Globus pallidus (tissue), 1 donor: ENCODE measurements at regions not wholly inside any gene's neighbourhood (a gene's known extent, or its start where the extent isn't known, plus 50 kb on each side); places are given as distances from the start of the nearest gene placed in this dataset.

Source experiments
- DNase-seq: peaks from one replicate; pipeline ENCODE4 v3.0.0-alpha.2; 2015; ENCODE audit warnings: low spot score

GRCh38 chr10:113219446-113219845, 269.4 kb downstream of the TCF7L2 start:
- no peak for DNase-seq

GRCh38 chr10:113221756-113222168, 271.7 kb downstream of the TCF7L2 start:
- DNase-seq = no peak

- no peak for DNase-seq
Measured at GRCh38 chr10:113222207-113222606, 272.2 kb downstream of the TCF7L2 start.

- no peak for DNase-seq
Measured at GRCh38 chr10:113225364-113225763, 275.3 kb downstream of the TCF7L2 start.

GRCh38 chr10:113225903-113226302, 275.9 kb downstream of the TCF7L2 start:
- DNase-seq = no peak

- DNase-seq = no peak
Measured at GRCh38 chr10:113226399-113226798, 276.4 kb downstream of the TCF7L2 start.

- DNase-seq = no peak
Measured at GRCh38 chr10:113226831-113227445, 276.9 kb downstream of the TCF7L2 start.

GRCh38 chr10:113228530-113228929, 278.5 kb downstream of the TCF7L2 start:
- DNase-seq = no peak

- no peak for DNase-seq
Measured at GRCh38 chr10:113230011-113230610, 280.1 kb downstream of the TCF7L2 start.

GRCh38 chr10:113232928-113233511, 283.0 kb downstream of the TCF7L2 start:
- no peak for DNase-seq

- no peak for DNase-seq
Measured at GRCh38 chr10:113234481-113234880, 284.4 kb downstream of the TCF7L2 start.

GRCh38 chr10:113235508-113235907, 285.5 kb downstream of the TCF7L2 start:
- no peak for DNase-seq

- DNase-seq = no peak
Measured at GRCh38 chr10:113236998-113237397, 287.0 kb downstream of the TCF7L2 start.

- no peak for DNase-seq
Measured at GRCh38 chr10:113239566-113240350, 289.7 kb downstream of the TCF7L2 start.

- no peak for DNase-seq
Measured at GRCh38 chr10:113240736-113241135, 290.7 kb downstream of the TCF7L2 start.

GRCh38 chr10:113241599-113242360, 291.7 kb downstream of the TCF7L2 start:
- DNase-seq = no peak

GRCh38 chr10:113243311-113243710, 293.3 kb downstream of the TCF7L2 start:
- DNase-seq = no peak

- no peak for DNase-seq
Measured at GRCh38 chr10:113244750-113245149, 294.7 kb downstream of the TCF7L2 start.

- no peak for DNase-seq
Measured at GRCh38 chr10:113245286-113245685, 295.2 kb downstream of the TCF7L2 start.

GRCh38 chr10:113247050-113247449, 297.0 kb downstream of the TCF7L2 start:
- DNase-seq = no peak

GRCh38 chr10:113252650-113253618, 299.9 kb upstream of the HABP2 start:
- DNase-seq = no peak
